HG03095 (cell line): ENCODE measurements at regions not wholly inside any gene's neighbourhood (a gene's known extent, or its start where the extent isn't known, plus 50 kb on each side); places are given as distances from the start of the nearest gene placed in this dataset.

Source experiments
- ATAC-seq: cut with Tn5 transposase; IDR thresholded peaks from one replicate; pipeline ENCODE4 v1.9.1; 2021; ENCODE audit warnings: moderate library complexity; ENCODE audit not compliant: unreplicated experiment

GRCh38 chr4:54542119-54542438 lies 115.7 kb upstream of the KIT start:
- ATAC-seq = no peak

GRCh38 chr4:54542540-54543041 lies 115.2 kb upstream of the KIT start:
- no peak for ATAC-seq

GRCh38 chr4:54543088-54543795 lies 114.5 kb upstream of the KIT start:
- ATAC-seq = no peak

- no peak for ATAC-seq
Observed at GRCh38 chr4:54545663-54546424, 111.9 kb upstream of the KIT start.

- ATAC-seq = peak; percentile 70
Observed at GRCh38 chr4:54547299-54548097, 110.3 kb upstream of the KIT start.

GRCh38 chr4:54548098-54548620 lies 109.6 kb upstream of the KIT start:
- peak; percentile 39 for ATAC-seq

GRCh38 chr4:54548831-54549460 lies 108.8 kb upstream of the KIT start:
- ATAC-seq = no peak

- no peak for ATAC-seq
Observed at GRCh38 chr4:54550395-54551171, 107.2 kb upstream of the KIT start.

- no peak for ATAC-seq
Observed at GRCh38 chr4:54553001-54553400, 104.8 kb upstream of the KIT start.

- no peak for ATAC-seq
Observed at GRCh38 chr4:54554339-54554990, 103.3 kb upstream of the KIT start.

GRCh38 chr4:54556051-54556450 lies 101.7 kb upstream of the KIT start:
- ATAC-seq = no peak

GRCh38 chr4:54556587-54556986 lies 101.2 kb upstream of the KIT start:
- no peak for ATAC-seq

GRCh38 chr4:54558889-54559677 lies 98.7 kb upstream of the KIT start:
- no peak for ATAC-seq

GRCh38 chr4:54560513-54560912 lies 97.2 kb upstream of the KIT start:
- ATAC-seq = no peak

GRCh38 chr4:54561940-54562339 lies 95.8 kb upstream of the KIT start:
- ATAC-seq = no peak

- no peak for ATAC-seq
Observed at GRCh38 chr4:54566608-54567007, 91.1 kb upstream of the KIT start.

GRCh38 chr4:54567327-54567726 lies 90.4 kb upstream of the KIT start:
- no peak for ATAC-seq

- no peak for ATAC-seq
Observed at GRCh38 chr4:54568184-54568583, 89.6 kb upstream of the KIT start.

- ATAC-seq = no peak
Observed at GRCh38 chr4:54570822-54571221, 86.9 kb upstream of the KIT start.
